Activated T-cell treated with anti-CD3 and anti-CD28 coated beads, Interleukin-2, amount 50 U/mL, for 1 hour (primary cell): ENCODE measurements at regions not wholly inside any gene's neighbourhood (a gene's known extent, or its start where the extent isn't known, plus 50 kb on each side); places are given as distances from the start of the nearest gene placed in this dataset.

Experiments
- DNase-seq: peaks from one replicate; pipeline ENCODE4 v3.0.0-alpha.2; 2020

- no peak for DNase-seq
These were observed 295.3 kb upstream of the IRX4 start for GRCh38 chr5:2178071-2178477.

DNA sequence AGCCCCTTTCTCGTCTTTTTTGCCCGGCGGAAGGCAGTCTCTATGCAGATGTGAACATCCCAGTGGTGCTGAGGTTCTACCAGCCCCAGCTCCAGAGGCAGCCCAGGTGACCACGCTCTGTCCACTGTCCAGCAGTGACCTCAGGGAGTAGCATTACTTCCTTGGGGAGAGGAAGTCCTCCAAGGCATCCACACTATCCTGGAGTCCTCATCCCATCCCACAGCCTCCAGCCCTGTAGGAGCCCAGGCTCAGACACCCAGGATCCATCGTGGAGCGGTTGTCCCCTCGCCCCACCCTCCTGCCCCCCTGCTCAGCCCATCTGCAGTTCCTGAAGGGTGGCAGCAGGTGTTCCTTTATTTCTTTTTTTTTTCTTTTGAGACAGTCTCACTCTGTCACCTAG, 294.5 kb upstream of the IRX4 start:
- no peak for DNase-seq

DNA sequence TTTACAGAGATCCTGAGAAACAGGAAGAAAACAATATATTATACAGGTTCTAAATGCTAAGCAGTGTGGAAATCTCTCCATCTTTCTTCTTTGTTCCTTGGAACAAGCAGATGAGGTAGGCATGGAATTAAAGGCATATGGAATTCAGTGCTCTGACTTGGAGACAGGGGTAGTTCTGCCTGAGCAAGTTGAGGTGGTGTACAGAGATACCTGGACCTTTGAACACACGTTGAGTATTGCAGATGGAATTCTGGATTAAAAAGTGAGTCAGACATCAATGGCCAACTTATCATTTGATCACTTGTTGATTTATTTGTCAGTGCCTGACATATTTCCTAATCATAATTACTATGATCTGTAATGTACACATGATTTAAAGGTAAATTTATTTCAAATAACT, 293.9 kb upstream of the IRX4 start:
- DNase-seq = no peak

DNA sequence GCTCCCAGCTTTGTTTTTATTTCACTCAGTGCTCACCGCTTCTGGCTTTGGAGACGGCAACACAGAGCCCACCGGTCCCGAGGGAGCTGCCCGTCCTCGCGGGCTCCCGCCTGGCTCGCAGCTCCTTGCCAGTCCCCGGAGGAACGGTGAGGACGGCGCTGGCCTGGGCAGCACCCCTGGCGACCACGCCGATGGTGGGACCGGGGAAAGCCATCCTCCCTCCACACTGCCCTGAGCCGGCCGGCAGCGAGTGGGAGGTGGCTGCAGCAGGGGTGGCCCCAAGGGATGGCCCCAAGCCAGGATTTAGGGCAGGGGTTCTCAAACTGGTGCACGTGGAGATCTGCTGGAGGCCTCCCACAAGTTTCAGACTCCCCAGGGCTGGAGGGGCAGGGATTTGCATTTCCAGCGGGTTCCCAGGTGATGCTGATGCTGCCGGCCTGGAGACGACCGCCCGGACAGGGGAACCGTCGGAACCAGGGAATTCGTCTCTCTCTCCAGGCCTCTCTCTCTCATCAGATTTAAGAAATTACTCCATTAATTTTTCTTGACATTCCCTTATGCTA, 293.2 kb upstream of the IRX4 start:
- DNase-seq = no peak

DNA sequence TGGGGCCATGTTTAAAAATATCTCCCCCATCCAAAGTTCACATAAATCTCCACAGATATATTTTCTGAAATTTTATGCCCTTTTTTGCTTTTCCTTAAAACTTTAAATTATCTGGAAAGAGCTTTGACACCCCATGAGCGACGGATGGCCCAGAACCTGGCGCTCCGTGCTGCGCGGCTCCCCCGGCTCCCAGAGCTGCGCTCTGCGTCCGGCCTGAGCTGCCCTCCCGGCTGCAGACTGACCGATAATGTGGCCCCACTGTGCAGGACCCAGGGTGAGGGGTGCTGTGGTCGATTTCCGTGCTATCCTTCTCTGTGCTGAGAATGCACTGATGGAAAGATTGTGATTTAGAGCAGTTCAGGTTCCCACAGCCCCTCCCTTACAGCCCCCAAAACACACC, 292.3 kb upstream of the IRX4 start:
- DNase-seq = no peak

GRCh38 chr5:2174538-2174937, 291.8 kb upstream of the IRX4 start:
- no peak for DNase-seq

DNA sequence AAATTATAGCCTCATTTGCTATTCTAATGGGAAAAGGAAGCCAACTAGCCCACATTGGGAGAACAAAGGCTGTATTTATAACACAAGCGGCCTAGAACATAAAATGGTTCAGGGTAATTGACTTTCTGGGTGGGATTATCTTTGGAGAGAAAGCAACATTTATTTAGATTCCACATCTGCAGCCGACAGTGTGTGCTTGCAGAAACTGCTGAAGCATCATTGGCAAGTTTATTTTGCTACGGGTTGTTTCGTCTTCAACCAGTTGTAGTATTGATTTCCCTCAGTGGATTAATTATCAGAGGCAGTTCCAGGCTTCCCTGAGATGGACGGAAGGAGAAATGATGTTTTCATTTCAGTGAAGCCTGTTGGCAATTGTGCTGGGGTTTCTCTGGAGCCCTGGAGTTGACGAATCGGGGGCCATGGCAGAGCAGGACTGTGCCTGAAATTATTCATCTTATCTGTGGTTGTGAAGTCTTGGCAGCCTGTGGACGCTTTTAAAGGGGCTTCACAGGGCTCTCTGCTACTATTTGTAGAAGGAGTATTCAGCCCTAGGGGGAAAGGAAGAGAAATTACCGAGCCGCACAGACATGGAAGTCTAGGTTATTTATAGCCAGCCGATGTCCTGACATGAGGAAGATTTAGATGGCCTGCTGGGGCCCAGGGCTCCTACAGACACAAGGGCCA, 290.6 kb upstream of the IRX4 start:
- DNase-seq = no peak

DNA sequence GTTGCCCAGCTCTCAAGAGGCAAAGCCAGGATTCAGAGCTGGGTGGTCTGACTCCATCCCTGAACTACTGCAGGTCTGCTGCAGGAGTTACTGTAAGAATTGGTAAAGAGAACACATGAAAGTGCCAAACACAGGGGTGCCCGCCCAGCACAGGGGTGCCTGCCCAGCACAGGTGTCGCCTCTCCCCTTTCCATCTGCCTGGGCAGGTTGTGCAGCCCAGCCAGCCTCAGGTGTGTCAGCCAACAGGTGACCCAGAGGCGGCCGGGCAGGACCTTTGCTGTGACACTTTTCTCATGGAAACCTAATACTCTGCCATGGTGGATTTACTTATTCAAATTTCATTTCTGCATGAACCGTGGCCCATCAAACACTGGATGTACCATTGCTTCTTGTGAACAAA, 289.7 kb upstream of the IRX4 start:
- DNase-seq = no peak

- DNase-seq = no peak
These were observed 288.0 kb upstream of the IRX4 start for GRCh38 chr5:2170761-2171160.

- no peak for DNase-seq
These were observed 287.4 kb upstream of the IRX4 start for GRCh38 chr5:2169850-2170760.

- DNase-seq = no peak
These were observed 286.7 kb upstream of the IRX4 start for GRCh38 chr5:2169430-2169808.

DNA sequence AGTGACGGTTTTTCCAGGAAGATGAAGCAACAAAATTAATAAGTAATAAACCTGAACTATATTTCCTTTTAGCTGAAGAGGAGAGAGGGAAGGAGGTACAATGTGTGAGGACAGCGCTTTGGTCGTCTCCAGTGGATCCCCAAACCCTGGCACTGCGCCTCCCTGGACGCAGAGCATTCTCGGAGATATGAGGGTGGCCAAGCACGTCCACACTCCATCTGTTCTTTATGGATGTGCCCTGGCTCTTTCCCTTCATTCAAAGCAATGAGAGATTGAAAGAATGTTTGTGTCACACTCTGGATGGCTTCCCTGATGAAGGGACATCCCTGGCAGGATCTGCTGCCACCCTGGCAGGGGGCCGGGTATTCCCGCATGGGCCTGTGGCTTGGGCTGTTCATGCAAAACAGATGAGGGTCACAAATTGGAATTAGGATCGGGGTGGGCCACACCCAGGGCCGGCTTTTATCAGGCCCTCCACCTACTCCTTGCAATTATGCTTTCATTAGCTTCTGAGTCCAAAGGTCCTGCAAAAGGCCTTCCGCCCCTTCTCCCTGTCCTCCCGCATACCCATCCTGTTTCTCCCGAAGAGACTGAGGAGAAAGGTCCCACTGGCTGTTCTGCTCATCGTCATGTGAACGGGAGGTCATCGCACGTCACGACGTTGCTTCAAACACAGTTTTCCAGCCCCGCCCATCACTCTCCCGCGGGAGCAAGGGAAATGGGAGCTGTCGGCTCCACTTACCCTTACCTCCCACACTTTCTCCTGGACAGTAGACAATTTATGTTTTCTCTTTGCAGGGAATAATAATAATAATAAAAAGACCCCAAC, 286.1 kb upstream of the IRX4 start:
- DNase-seq = no peak

DNA sequence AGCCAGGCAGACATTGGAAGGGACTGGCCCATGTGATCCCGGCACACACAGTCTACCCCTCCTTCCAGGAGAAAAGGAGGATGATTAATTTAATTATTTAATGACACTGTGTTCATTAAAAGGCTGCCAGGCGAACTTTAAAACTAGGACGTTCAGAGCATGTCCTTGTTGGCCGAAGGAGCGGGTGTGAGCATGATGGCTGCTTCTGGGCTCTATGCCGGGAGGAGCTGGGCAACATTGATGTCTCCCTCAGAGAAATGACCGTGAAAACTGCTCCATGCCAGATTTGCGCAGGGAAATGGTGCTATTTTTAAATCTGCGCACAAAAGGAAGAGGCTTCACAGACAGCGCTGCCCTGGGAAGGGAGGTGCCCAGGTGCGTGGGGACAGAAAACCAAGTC, 284.9 kb upstream of the IRX4 start:
- DNase-seq = no peak

DNA sequence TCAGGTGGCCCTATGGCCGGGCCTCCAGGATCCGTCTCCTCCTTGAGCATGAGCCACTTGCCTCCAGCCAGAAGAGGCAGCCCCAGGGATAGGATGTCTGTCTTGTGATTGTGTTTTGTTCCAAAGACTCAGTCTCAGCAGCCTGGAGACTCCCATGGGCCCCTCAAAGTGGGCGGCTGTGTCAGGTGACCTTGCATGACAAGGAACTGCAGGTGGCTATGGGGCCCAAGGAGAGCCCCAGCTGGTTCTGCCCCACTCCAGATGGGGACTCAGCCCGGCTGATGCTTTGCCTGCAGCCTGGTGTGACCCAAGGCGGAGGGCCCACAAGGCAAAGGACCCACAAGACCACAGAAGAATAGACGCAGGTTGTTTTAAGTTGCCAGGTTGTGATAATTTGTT, 284.3 kb upstream of the IRX4 start:
- DNase-seq = no peak

DNA sequence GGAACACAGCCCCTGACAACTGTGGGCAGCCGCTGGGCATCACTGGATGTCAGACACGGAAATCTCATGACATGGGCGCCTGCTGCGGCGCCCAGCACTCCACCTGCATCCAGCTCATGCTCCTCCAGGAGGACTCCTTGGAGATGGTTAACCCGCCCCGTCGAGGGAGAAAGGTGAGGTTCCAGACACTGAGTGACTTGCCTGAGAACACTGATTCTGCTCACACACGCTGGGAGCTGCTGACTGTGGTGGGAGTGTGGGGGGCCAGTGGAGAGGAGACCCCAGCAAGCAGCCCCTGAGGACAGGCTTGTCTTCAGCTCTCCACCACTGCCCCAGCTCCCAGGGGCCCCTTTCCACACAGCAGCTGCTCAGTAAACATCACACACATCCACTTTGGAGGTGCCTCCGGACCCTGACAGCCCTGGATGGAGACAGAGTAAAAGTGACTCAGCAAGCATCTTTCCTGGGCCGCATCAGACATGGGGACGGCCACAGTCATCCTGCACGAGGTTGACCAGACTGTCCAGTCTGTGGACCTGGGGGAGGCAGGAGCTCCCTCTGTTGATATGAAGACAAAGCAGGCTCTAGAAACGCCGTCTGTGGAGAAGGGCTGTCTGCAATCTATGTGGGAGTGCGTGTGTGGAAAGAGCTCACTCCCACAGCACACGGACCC, 283.7 kb upstream of the IRX4 start:
- no peak for DNase-seq

- DNase-seq = no peak
These were observed 283.0 kb upstream of the IRX4 start for GRCh38 chr5:2165615-2166305.

GRCh38 chr5:2165203-2165602, 282.5 kb upstream of the IRX4 start:
- no peak for DNase-seq

DNA sequence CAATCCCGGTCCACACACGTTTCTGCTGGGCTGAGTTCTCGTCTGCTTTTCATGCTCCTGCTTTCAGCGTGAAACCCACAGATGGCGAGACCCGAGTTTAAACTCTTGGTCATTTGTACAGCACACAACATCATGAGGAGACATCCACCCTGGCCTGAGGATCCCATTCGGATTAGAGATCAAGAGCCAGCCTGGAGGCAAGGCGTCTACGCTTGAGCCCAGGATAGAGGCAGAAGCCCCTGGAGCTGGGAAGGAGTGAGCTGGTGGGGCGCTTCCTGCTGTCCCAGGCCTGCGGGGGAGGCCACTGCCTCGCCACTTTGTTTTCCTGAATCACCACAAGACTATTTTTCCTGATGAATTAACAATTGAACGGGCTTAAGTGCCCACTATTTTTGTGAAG, 281.9 kb upstream of the IRX4 start:
- DNase-seq = no peak

GRCh38 chr5:2163940-2164490, 281.3 kb upstream of the IRX4 start:
- no peak for DNase-seq

GRCh38 chr5:2163060-2163856, 280.5 kb upstream of the IRX4 start:
- no peak for DNase-seq

DNA sequence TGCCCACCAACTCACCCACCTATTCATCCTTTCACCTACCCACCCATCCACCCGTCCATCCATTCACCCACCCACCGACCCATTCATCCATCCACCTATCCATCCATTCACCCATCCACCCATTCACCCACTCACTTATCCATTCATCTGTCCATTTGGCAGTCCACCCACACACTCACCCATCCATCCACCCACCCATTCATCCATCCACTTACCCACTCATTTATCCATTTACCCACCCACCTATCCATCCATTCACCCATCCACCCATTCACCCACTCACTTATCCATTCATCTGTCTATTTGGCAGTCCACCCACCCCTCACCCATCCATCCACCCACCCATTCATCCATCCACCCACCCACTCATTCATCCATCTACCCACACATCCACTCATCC, 278.1 kb upstream of the IRX4 start:
- no peak for DNase-seq
